DOHH2 (cell line): ENCODE measurements at regions not wholly inside any gene's neighbourhood (a gene's known extent, or its start where the extent isn't known, plus 50 kb on each side); places are given as distances from the start of the nearest gene placed in this dataset.

ENCODE experiments used
- H3F3A ChIP-seq: fragments of 200-600 bp; sonication (generic), shearing (Covaris generic); 2 replicates; pipeline ENCODE4 v1.6.0; 2016; ENCODE audit warnings: antibody characterized with exemption, mild to moderate bottlenecking; ENCODE audit not compliant: control insufficient read depth, insufficient read depth
- H3K27ac ChIP-seq: fragments of 200-600 bp; sonication (generic); 2 replicates; pipeline ENCODE4 v1.5.1; 2014; ENCODE audit warnings: low read depth, mild to moderate bottlenecking, low read length, moderate library complexity
- H3K27me3 ChIP-seq: fragments of 200-600 bp; sonication (generic); 2 replicates; pipeline ENCODE4 v1.6.1; 2014; ENCODE audit warnings: mild to moderate bottlenecking, low read length, mixed read lengths; ENCODE audit not compliant: control insufficient read depth
- H3K36me3 ChIP-seq: fragments of 200-600 bp; sonication (generic); 2 replicates; pipeline ENCODE4 v1.6.1; 2014; ENCODE audit warnings: mild to moderate bottlenecking, low read length, moderate library complexity, mixed read lengths; ENCODE audit not compliant: control insufficient read depth
- H3K4me1 ChIP-seq: fragments of 200-600 bp; sonication (generic); 2 replicates; pipeline ENCODE4 v1.6.1; 2014; ENCODE audit warnings: mild to moderate bottlenecking, low read length, mixed read lengths; ENCODE audit not compliant: control insufficient read depth
- H3K4me2 ChIP-seq: fragments of 200-600 bp; sonication (generic); 2 replicates; pipeline ENCODE4 v1.6.0; 2014; ENCODE audit warnings: mild to moderate bottlenecking, low read length, moderate library complexity
- H3K4me3 ChIP-seq: fragments of 200-600 bp; sonication (generic); 2 replicates; pipeline ENCODE4 v1.5.1; 2014; ENCODE audit warnings: mild to moderate bottlenecking, low read length, mixed read lengths
- H3K79me2 ChIP-seq: fragments of 200-600 bp; sonication (generic); 2 replicates; pipeline ENCODE4 v1.6.1; 2014; ENCODE audit warnings: mild to moderate bottlenecking, low read length, mixed read lengths; ENCODE audit not compliant: control insufficient read depth
- H3K9me2 ChIP-seq: fragments of 200-600 bp; sonication (generic); replicated peaks from 2 replicates; pipeline ENCODE4 v1.6.1; 2014; ENCODE audit warnings: mild to moderate bottlenecking, low read length, mixed read lengths; ENCODE audit not compliant: control insufficient read depth
- H3K9me3 ChIP-seq: fragments of 200-600 bp; sonication (generic); 2 replicates; pipeline ENCODE4 v1.6.1; 2014; ENCODE audit warnings: antibody characterized with exemption, low read length, mixed read lengths; ENCODE audit not compliant: control insufficient read depth, insufficient read depth
- H4K20me1 ChIP-seq: fragments of 200-600 bp; sonication (generic); 2 replicates; pipeline ENCODE4 v1.6.0; 2014; ENCODE audit warnings: low read depth, mild to moderate bottlenecking, antibody characterized with exemption, low read length, moderate library complexity; ENCODE audit not compliant: control insufficient read depth, insufficient read depth
- EZH2phosphoT487 ChIP-seq: fragments of 200-600 bp; sonication (generic); IDR thresholded peaks from 2 replicates; pipeline ENCODE4 v1.6.1; 2017; ENCODE audit warnings: borderline replicate concordance, mild to moderate bottlenecking, antibody characterized with exemption, low read length, moderate library complexity, mixed read lengths
- TF ChIP-seq, protein P1 (sequence below): fragments of 200-600 bp; sonication (generic); IDR thresholded peaks from one replicate; pipeline ENCODE4 v1.5.1; 2014; ENCODE audit warnings: antibody characterized with exemption, mild to moderate bottlenecking, low read depth, low read length; ENCODE audit not compliant: poor library complexity, severe bottlenecking

GRCh38 chr17:33811004-33811760 lies 443.9 kb upstream of the CCL2 start:
- Histone ChIP-seq H3K27me3 (no peaks in the 10 kb centered on the region), H3K79me2 (no peaks in the 10 kb centered on the region), H3K4me3 (no peak overlapping the region), H3K9me3 (no peaks in the 10 kb centered on the region), H3K4me1 (no peaks in the 10 kb centered on the region), H3K27ac (no peak overlapping the region), H3F3A (no peaks in the 10 kb centered on the region), H3K4me2 (no peak overlapping the region), H3K9me2 (no peaks in the 10 kb centered on the region), H3K36me3 (no peaks in the 10 kb centered on the region), H4K20me1 (no peaks in the 10 kb centered on the region)
- no peak for TF ChIP-seq EZH2phosphoT487
- TF ChIP-seq, protein P1, sequence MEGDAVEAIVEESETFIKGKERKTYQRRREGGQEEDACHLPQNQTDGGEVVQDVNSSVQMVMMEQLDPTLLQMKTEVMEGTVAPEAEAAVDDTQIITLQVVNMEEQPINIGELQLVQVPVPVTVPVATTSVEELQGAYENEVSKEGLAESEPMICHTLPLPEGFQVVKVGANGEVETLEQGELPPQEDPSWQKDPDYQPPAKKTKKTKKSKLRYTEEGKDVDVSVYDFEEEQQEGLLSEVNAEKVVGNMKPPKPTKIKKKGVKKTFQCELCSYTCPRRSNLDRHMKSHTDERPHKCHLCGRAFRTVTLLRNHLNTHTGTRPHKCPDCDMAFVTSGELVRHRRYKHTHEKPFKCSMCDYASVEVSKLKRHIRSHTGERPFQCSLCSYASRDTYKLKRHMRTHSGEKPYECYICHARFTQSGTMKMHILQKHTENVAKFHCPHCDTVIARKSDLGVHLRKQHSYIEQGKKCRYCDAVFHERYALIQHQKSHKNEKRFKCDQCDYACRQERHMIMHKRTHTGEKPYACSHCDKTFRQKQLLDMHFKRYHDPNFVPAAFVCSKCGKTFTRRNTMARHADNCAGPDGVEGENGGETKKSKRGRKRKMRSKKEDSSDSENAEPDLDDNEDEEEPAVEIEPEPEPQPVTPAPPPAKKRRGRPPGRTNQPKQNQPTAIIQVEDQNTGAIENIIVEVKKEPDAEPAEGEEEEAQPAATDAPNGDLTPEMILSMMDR: no peak

GRCh38 chr17:33811984-33812577 lies 443.0 kb upstream of the CCL2 start:
- H3K4me3 ChIP-seq: no peak overlapping the region
- H3K27me3 ChIP-seq: no peaks in the 10 kb centered on the region
- H3K4me2 ChIP-seq: no peak overlapping the region
- TF ChIP-seq EZH2phosphoT487: no peak
- TF ChIP-seq, protein P1: no peak
- H3K9me2 ChIP-seq: no peaks in the 10 kb centered on the region
- no peaks in the 10 kb centered on the region for H3K9me3 ChIP-seq
- H3K4me1 ChIP-seq: no peaks in the 10 kb centered on the region
- no peak overlapping the region for H3K27ac ChIP-seq
- H3F3A ChIP-seq: no peaks in the 10 kb centered on the region
- no peaks in the 10 kb centered on the region for H4K20me1 ChIP-seq
- H3K36me3 ChIP-seq: no peaks in the 10 kb centered on the region
- no peaks in the 10 kb centered on the region for H3K79me2 ChIP-seq

DNA sequence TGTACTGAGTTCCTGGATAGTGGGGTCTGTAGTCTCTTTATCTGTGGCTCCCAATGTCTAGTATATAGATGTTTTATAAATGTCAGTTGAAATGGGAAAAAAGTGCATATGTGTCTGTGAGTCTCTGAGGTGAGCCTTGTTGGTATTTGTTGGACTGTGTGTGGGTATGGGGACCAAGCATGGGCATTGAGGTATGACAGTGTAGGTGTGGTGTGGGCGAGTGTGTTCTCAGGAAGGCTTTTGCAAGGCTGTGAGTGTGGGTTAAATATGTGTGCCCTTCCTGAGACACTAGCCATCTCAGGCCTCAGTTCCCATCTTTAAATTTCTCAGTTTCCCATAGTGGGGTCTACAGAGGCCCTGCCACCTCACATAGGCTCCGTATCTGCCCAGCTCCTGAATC lies 440.2 kb upstream of the CCL2 start:
- Histone ChIP-seq H3K4me1 (no peaks in the 10 kb centered on the region), H3K9me2 (no peaks in the 10 kb centered on the region), H3K36me3 (no peaks in the 10 kb centered on the region), H3K79me2 (no peaks in the 10 kb centered on the region), H4K20me1 (no peaks in the 10 kb centered on the region), H3K27me3 (no peaks in the 10 kb centered on the region), H3K27ac (no peak overlapping the region), H3K4me3 (no peak overlapping the region), H3K9me3 (no peaks in the 10 kb centered on the region), H3K4me2 (no peak overlapping the region), H3F3A (no peaks in the 10 kb centered on the region)
- TF ChIP-seq, protein P1: no peak
- TF ChIP-seq EZH2phosphoT487: no peak
